WI38 (cell line): ENCODE measurements at regions not wholly inside any gene's neighbourhood (a gene's known extent, or its start where the extent isn't known, plus 50 kb on each side); places are given as distances from the start of the nearest gene placed in this dataset.

Experiments
- H3K4me3 ChIP-seq: 2 replicates; pipeline ENCODE4 v1.5.1; 2011; ENCODE audit warnings: low read depth, mild to moderate bottlenecking, control low read depth, low read length
- TF ChIP-seq, protein P1 (sequence below): IDR thresholded peaks from 2 replicates; pipeline ENCODE4 v1.5.1; 2012; ENCODE audit warnings: low read depth, mild to moderate bottlenecking, control low read depth, low read length

DNA sequence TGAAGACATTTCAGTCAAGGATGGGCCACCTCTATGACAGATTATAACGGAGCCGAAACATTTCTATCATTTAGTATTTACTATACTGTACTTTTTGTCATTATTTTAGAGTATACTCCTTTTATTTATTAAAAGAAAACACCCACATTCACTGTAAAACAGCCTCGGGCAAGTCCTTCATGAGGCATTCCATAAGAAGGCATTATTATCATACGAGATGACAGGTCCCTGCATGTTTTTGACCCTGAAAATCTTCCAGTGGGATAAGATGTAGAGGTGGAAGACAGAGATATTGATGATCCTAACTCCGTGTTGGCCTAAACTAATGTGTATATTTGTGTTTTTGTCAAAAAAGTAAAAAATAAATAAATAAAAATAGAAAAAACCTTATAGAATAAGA is 245.0 kb downstream of the MTX2 start:
- no peak overlapping the region for H3K4me3 ChIP-seq
- TF ChIP-seq, protein P1, sequence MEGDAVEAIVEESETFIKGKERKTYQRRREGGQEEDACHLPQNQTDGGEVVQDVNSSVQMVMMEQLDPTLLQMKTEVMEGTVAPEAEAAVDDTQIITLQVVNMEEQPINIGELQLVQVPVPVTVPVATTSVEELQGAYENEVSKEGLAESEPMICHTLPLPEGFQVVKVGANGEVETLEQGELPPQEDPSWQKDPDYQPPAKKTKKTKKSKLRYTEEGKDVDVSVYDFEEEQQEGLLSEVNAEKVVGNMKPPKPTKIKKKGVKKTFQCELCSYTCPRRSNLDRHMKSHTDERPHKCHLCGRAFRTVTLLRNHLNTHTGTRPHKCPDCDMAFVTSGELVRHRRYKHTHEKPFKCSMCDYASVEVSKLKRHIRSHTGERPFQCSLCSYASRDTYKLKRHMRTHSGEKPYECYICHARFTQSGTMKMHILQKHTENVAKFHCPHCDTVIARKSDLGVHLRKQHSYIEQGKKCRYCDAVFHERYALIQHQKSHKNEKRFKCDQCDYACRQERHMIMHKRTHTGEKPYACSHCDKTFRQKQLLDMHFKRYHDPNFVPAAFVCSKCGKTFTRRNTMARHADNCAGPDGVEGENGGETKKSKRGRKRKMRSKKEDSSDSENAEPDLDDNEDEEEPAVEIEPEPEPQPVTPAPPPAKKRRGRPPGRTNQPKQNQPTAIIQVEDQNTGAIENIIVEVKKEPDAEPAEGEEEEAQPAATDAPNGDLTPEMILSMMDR = no peak

DNA sequence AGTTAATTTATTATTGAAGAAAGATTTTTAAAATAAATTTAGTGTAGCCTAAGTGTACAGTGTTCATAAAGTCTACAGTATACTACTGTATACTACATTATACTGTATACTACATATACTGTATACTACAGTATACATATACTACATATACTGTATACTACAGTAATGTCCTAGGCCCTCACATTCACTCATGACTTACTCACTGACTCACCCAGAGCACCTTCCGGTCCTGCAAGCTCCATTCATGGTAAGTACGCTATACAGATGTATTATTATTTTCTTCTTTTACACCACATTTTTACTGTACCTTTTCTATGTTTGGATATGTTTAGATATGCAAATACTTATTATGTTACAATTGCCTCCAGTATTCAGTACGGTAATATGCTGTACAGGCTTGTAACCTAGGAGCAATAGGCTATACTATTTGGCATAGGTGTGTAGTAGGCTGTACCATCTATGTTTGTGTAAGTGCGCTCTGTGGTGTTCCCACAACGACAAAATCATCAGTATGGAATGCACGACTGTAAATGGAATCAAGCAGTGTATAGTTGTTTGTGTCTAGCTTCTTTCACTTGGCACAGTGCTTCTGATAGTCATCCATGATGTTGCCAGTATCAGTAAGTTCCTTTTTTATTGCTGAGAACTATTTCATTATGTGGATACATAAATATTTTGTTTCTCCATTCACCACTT is 245.7 kb downstream of the MTX2 start:
- H3K4me3 ChIP-seq = no peak overlapping the region
- TF ChIP-seq, protein P1 = no peak

DNA sequence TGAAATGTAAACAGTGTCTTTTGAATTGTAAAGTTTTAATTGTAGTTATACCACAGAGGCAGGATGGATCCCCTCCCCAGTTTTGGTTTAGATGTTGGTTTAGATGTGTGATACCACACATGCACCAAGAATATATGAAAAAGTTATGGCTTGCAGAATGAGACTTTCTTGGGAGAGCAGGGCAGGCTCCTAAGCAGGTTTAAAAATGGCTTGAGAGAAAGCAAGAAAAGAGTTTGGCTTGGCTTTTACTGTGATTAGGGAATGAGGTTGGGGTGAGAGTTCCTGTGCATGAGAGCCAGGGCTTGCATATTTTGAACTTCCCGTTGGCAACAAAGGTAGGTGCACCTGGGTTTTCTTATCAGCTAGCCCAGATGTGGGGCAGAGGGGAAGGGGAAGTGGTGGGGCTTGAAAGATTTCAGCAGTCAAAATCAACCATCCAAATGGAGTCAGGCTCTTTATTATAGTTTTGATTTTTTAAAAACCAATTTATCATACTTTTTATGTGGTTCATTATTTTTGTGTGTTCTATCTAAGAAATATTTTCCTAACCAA is 246.9 kb downstream of the MTX2 start:
- no peak overlapping the region for H3K4me3 ChIP-seq
- TF ChIP-seq, protein P1 = no peak

DNA sequence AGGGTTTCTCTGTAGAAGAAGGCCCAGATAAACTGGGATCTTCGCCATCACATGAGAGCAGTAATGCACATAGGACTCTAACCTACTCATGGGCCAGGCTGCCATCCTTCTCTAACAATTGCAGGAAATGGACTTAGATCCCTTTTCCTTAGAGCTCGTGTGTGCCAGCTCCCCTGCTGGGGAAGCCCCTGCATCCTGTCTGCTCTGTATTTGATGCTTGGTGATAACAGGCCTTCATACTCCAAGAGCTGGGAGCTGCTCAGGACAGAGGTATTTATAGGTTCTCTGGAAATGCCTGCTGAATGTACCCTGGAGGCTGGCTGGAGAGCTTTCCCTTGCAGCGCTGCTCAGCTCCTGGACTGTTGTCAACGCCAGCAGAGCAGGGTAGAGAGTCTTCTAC is 249.6 kb downstream of the MTX2 start:
- TF ChIP-seq, protein P1 = no peak
- H3K4me3 ChIP-seq = no peak overlapping the region

DNA sequence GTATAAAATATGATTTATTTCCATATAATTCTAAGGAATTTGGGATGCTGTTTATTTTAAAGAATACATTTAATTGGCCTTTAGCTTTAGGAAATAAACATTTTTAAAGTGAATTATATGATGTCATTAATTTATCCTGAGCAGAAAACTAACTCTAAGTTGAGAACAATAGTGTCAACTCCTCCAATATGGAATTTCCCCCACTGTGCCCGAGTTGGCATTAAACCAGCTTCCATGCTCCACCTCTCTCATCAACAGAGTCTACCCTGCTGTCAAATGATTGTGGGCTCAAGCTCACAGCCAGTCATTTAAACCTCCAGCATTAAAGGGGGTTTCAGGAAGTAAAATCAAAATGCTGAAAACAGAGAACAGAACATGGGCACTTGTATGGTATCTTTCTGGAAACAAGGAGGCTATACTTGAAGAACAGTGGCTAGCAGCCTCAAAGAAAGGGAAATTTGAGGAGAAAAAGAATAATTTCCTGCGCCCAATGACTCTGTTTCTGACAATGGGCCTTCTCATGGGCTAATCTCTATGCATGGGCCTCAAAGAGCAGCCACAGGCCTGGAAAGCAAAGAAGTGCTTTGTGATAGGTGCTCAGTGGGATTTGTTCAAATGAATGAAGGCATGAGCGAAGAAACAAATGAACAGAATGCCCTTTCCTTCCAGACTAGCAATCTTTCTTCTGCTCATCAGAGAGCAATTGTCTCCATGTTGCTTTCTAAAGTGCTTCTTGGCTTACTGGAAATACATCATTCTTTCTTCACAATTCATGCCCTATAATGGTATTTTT is 252.8 kb downstream of the MTX2 start:
- H3K4me3 ChIP-seq = no peak overlapping the region
- TF ChIP-seq, protein P1 = no peak

DNA sequence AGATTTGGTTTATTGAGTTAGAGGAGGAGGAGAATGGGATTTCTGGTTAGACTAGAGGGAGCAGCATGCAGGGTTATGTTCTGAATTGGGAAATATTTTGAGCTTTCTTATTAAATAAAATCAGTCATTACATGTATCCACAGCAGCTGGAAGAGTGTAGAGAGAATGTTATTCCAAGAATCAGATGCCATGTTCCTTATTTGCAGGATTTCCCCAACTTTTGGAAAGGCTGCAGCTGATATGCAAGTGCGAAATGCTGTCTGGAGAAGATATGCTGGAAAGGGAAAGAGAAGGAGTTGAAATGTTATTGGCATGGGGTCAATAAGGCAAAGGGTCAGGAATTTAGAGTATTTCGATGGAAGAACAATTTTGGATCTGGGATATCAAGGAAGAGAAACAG is 255.8 kb downstream of the MTX2 start:
- H3K4me3 ChIP-seq = no peak overlapping the region
- TF ChIP-seq, protein P1 = no peak
